HG03571 (cell line): ENCODE measurements at regions not wholly inside any gene's neighbourhood (a gene's known extent, or its start where the extent isn't known, plus 50 kb on each side); places are given as distances from the start of the nearest gene placed in this dataset.
"Not testable (repeated sequence)": the region's sequence is repeated elsewhere in the genome, so short reads cannot be mapped to it uniquely, and the experiment has no call there.

Experiments used
- ATAC-seq: cut with Tn5 transposase; IDR thresholded peaks from one replicate; pipeline ENCODE4 v1.9.1; 2021; ENCODE audit not compliant: unreplicated experiment

DNA sequence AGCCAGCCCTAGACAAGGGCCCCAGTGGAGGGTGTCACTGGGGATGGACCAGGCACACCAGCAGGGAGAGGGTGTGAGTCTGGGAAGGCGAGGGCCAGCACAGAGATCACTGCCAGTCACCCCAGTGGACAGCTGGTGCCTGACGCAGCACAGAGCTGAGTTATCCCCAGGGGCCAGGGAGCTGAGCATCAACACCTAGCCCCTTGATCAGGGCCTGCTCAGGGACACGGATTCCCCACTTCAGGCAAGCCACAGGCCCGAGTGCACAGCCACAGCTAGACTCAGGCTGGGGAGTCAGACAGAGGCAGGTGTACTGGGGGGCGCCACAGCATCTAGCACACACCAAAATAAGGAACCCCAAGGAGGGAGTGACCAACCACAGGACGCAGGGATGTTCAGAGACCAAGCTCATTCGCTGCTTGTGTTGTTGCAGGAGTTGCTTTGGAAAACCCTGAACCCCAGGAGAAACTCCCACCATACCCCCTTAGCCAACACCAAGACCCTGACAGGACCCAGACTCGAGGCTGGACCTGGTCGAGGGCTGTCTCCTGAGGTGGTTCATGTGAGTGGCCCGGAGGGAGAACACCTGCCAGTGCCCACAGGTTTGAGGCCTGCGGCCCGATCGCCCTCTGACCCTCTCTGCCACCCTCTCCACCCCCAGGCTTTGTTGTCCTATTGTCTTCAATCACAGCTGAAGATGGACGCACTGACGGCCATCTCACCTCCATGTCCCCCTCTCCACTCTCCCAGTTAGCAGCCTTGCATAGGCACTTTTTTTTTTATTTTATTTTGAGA is 146.8 kb downstream of the TPRA1 start:
- ATAC-seq = no peak

DNA sequence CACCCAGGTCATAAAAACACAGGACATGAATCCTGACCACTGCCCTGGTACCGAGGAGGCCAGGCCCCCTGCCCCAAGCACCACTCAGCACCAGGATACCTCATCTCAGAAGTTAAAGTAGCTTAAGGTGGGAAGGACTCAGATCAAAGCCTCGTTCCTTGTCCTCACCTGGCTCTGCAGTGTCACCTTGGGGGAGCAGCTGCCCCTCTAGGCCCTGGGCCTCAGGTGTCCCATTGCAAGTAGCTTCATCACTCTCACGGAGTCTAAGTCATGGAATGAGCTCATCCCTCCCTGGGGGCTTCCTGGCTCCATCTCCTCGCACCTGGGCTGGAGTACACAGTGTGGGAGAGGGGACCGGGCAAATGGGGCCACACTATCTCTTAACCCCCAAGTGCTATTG is 148.0 kb downstream of the TPRA1 start:
- no peak for ATAC-seq

DNA sequence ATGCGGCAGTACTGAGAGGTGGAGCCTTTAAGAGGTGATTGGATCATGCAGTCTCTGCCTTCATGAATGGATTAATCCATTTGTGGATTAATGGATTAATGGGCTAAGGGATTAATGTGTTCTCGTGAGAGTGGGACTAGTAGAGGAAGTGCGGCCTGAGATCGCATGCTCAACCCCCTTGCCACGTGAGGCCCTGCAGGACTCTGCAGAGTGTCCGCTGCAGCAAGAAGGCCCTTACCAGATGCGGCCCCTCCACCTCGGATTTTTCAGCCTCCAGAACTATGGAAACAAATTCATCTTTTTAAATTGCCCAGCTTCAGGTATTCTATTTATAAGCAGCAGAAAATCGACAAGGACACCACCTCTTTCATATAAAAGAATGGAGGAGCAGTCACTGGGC is 148.8 kb downstream of the TPRA1 start:
- ATAC-seq = no peak

DNA sequence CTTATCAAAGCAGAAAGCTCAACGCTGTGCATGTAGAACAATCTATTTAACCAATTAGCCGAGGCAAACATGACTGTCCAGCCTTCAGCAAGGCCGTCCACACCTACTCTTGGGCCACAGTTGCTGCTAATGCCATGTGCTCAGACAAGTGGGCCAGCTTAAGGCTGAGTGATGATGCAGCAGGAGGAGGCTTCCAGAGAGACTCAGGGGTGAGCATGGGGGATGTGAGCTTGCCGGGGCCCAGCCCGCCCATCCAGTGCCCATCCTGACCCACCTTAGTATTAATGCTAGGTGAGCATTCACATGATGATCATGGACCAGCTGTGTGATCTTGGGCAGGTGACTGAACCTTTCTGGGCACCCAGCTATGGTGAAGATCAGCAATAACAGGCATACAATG is 150.1 kb downstream of the TPRA1 start:
- no peak for ATAC-seq

DNA sequence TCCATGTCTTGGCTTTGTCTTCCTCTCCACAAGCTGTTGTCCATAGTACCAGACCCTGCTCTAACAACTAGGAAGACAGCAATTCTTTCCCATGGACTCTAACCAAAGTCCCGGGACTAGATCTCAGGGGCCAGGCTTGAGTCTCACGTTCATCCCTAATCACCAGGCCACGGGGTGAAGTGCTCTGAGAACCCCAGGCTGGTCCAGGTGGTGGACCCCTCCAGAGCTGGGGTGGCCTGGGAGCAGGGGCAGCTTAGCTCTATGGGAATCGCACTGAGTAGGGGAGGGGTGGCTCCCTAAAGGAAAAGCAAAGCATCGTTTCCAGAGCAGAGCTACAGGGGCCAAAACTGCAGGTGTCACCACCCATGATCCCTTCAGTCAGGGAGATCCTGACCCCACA is 150.9 kb downstream of the TPRA1 start:
- no peak for ATAC-seq

DNA sequence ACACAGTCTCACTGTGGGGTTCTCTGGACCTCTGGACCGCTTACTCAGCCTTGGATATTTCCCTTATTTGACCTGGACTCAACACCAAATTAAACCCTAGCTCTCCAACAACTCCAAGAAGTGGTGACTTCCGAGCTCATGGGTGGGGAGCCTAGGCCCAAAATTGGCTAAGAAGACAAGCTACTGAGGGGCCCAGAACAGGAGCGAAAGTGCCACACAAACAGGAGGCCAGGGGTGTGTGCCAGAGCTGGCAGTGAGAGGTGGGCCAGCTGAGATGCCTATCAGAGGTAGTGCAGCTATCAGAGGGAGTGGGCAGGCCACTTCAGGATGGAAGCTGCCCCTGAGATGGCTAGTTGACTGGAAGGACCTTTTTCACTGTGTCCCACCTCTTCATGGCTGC is 151.1 kb upstream of the PRR20G start:
- ATAC-seq = no peak

DNA sequence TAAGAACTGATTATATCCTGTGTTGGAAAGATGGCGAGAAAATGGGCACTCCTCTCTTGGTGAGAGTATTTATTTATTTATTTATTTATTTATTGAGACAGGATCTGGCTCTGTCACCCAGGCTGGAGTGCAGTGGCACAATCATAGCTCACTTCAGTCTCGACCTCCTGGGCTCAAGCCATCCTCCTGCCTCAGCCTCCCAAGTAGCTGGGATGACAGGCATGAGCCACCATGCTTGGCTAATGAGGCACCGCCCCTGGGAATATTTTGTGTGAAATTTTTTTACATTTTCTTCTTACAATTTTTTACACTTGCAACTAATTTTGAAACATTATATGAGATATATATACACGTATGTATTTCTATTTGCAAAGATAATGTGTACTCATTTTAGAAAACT is 150.5 kb upstream of the PRR20G start:
- ATAC-seq = no peak

DNA sequence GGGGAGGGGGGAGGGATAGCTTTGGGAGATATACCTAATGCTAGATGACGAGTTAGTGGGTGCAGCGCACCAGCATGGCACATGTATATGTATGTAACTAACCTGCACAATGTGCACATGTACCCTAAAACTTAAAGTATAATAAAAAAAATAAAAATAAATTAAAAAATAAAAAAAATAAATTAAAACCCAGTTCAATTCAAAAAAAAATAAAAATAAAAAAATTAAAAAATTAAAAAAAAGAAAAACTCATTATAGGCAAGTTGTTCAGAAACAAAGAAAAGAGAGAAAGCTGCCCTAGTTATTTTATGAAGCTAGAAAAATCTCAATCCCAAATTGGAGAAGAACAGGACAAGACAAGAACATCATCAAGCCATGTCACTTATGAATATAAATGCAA is 147.5 kb upstream of the PRR20G start:
- ATAC-seq = not testable (repeated sequence)

DNA sequence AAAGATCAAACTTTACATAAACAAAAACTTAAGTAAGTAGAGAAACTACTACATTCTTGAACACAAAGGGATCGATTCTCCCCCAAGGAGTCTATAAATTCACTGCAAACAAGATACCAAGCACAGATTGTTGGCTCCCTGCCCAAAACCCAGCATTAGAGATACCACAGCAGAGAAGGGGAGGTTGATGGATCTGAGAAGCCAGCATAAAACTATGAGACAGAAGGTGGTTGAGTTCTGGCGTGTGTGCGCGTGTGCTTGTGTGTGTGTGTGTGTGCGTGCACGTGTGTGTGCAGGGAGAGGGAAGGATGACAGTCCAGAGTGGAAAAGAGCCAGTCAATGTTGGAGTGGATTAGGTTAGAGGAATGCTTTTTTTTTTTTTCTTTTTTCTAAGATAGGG is 143.2 kb upstream of the PRR20G start:
- ATAC-seq = no peak

DNA sequence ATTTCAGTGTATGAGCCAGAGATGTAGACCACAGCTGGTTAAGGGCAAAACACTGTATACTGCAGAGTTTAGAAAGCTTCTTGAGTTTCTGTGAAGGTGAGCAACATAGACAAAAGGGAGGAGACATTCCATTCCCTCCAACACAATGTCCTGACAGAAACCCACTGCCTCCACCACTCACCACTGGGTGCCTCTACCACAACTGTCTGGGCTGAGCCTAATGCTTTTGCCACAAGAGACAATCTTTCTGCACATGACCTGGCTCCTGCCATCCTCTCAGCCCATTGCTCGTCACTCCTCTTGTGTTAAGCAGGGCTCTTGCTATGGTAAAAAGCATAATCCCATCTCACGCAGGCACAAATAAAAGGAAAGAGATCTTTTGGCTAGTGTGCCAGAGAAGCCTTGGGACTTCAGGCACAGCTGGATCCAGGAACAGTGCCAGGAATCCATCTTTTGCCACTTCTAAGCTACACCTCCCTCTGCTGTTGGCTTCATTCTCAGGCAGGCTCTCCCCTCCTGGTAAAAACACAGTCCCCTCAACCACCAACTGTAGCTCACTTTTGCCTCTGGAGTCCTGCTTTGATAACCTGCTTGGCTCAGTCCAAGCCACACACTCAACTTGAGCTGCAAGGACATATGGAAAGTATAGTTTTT is 140.6 kb upstream of the PRR20G start:
- ATAC-seq = no peak

DNA sequence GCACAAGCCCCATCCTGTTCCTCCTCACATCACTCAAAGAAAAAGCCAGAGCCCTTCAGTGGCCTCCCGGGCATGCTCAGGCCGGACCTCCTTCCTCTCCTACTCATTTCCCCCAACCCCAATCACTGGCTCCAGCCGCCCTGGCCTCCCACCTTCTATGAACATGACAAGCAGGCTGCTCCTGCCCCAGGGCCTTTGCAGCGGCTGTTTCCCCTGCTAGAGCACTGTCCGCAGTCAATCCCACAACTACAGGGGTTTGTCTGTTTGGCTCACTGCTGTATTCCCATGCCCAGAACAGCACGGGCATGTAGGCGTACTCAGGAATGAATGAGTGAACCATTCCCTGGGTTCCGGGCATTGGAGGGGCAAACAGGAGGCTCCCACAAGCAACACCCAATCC is 139.8 kb upstream of the PRR20G start:
- ATAC-seq = no peak

DNA sequence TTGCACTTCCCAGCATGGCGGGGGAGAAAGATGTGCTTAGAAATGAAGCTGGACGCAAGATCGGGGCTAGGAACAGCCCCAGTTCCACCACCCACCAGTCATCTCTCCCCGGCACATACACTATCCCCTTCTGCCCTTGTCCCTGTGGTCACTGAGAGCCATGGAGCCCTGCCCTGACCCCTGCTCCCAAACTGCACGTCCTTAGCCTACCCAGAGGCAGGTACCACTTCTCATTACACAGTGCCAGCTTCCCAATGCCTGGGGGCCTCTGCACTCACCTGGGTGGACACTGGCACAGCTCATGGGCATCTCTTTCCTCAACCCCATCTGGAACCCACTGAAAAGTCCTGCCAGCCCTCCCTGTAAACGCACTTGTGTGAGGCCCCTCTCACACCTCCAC is 139.3 kb upstream of the PRR20G start:
- ATAC-seq = no peak

DNA sequence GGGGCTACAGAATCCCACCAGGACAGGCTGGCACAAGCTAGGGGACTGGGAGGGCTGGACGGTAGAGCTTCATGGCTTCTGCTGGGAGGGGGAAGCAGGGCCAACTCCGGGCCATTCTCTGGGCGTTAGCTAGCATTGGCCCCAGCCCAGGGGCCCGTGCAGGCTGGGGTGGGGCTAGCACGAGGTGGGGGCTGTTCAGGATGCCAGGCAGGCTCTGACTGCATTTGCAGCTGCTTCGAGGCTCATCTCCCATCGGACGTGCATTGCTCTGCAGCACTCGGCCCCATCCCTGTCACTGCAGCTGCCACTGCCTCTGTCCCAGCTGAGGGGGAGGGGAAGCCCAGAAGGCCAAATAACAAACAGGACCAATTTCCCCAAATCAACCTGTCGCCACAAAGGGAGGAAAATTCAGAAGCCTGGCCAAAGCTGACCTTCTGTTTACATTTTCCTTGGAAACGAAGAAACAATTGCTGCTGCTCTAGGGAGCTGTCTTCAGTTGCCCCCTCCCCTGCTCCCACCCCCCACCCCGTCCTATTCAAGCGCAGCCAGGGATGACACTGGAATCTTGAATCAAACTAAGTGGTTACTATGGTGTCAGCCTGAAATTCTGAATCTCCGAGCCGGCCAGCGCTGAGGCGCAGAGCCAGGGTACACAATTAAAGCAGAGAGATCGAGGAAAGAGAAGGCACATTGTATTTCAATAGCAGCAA is 138.8 kb upstream of the PRR20G start:
- no peak for ATAC-seq

DNA sequence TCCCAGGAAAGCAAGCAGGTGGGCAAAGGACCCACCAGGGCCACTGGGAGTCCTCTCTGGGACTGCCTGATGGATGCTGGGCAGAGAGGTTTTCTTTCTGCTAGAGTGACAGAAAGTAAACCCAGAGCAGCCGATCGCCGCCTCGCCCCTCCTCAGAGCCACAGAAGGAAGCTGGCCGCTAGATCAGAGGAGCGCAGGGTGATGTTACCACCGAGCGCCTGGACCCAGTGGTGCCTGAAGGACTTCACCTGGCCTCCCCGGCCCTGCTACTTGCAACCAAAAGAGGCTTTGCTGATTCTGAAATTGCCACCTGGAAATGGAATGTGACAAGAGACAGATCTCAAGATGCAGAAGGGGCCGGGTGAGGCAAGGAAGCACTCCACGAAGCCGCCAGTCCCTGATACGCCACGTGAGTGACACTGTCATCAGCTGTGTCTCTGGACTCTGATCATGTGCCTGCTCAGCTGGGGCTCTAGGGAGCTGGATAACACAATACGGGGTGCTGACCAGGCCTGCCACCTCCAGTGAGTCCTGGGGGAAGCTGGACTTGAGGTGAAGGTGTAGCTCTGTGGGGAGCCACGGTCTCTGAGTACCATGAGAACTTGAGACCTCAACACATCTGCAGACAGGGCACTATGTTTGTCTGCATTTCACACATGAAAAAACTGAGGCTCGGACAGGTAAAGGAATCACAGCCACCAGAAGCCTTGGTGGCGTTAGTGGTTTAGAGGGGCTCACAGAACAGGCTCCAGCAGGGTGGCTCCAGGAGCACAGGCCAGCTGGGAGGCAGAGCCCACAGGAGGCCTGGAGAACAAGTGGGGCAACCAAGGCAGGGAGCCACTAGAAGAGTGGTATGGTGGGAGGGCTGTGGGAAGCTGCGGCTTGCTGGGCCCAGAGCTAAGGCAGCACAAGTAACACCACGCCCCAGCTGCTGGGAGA is 137.9 kb upstream of the PRR20G start:
- ATAC-seq = no peak

DNA sequence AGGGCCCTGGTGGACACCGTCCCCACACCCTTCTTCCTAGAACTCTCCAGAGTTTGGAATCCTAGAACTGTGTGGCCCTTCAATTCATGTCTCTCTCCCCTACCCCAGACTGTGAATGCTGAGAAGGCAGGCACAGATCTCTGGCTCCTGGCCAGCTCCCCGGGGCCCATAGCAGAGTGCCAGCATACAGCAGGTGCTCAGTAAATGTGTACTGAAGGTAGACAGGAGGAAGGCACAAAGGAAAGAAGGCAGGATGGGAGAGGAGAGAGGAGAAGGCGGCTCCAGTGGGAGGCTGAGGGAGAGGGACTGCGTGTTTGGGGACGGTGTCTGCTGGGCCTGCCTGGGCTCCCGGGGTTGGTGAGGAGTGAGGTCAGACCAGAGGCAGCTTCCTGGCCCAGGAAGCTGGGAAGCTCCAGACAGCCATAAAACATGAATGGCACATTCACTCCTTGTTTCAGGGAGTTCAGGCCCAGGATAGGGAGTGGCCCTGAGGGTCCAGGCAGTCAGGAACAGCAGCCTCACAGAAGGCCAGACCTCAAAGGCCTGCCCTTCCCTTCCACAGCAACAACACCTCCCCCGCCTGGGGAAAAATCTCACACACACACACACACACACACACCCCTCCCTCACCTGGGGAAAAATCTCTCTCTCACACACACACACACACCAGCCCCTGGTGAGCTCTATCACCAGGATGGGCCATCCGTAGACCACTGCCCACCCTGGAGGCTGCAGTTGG is 137.1 kb upstream of the PRR20G start:
- ATAC-seq = no peak

DNA sequence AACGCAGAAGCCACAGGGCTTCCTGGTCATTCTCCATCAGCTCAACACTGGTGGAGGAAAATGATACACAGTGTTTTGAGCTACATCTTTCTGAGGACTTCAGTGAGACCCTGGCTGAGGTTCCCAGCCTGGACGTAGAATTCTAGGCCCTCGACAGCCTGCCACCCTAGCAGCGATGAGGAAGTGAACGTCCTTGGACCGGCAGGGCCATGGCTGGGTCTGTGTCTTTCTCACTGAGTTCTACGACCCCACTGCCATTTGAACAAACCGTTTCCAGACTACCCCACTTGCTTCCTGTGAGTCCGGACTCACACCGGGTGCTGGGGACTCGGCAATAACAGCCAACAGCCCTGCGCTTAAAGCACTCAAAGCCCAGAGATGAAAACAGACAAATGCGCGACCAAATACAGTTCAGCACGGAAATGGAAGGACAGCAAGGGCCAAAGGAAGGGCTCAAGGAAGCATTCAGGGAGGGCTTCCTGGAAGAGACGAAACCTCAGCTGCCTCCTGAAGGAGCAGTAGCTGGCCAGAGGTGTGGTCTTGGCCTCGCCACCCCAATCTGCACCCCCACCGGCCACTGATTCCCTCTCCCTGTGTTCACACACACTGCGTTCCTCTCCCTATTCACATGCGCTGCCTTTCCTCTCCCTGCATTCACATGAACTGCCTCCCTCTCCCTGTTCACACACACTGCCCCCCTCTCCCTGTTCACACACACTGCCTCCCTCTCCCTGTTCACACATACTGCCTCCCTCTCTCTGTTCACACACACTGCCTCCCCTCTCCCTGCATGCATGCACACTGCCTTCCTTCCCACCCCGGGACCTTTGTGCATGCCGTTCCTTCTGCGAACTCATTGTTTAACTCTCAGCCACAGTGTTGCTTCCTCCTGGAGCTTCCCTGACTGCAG is 136.3 kb upstream of the PRR20G start:
- ATAC-seq = no peak

DNA sequence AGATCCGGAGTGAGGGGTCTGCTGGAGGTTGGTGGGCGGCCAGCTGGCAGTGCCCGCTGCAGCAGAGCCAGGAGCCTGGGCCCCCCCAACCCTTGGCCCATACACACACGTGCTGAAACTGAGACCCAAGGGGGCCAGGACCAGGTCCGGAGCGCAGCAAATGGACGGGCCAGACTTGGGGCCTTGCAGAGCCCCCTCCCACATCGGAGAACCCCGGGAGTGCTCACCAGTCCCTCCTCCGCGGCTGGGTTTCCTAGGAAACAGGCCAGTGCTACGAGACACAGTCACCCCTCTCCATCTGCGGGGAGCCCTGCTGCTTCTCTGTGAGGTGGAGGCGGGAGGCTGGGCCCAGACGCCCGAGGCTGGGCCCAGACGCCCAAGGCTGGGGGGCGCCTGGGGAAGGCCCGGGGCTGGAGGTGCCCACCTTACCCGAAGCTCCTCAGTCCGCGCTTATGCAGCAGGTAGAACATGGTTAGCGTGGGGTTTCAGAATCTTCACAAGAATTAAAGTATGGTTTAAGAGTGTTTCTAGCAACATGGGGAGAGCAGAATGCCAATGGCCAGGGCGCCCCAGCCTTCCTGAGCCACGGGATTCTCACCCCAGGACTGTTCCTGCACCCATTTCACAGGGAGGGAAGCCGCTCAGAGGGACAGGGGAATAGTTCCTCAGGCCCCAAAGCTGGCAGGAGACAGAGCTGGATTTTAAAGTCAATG is 135.0 kb upstream of the PRR20G start:
- no peak for ATAC-seq

DNA sequence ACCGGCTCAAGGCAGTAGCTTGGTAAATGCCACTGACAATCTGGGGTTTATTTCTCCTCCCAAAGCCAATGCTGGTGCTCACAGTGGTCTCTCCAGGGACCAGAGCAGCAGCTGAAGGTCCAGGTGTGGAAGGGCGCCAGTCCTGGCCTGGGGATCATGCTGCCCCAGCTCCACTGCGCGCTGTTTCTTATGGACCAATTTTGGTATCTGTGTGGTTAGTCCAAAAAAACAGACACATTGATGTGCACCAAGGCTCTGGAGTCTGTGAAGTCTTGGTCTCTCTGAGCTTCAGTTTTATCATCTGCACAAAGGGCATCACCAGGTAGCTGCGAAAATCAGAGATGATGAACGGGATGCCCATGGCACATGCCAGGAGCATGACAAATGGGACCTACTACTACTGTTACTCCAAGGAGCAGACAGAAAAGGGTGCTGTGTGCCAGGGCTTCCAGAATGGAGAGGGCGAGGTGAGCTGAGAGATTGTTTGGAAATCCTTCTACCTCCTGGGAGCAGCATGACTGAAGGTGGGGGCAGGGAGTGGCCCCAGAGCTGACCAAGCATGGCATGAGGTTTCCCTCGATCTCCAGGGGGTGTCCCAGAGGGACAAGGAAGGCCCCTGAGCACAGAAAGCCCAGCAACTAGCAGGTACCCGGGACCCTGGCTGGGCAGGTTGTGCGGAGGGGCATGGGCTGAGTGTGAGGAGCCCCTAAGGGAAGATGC is 134.3 kb upstream of the PRR20G start:
- no peak for ATAC-seq
